SKM-1 (cell line): ENCODE measurements at regions not wholly inside any gene's neighbourhood (a gene's known extent, or its start where the extent isn't known, plus 50 kb on each side); places are given as distances from the start of the nearest gene placed in this dataset.
A peak's percentile ranks its signal among the peaks of the same experiment; 100 is the strongest.
"Not testable (repeated sequence)": the region's sequence is repeated elsewhere in the genome, so short reads cannot be mapped to it uniquely, and the experiment has no call there.

Experiments
- DNase-seq: peaks from one replicate; lab custom pipeline; 2025; ENCODE audit not compliant: unreplicated experiment; lab: John Stamatoyannopoulos, UW

- DNase-seq = not testable (repeated sequence)
Measured at GRCh38 chr5:20875726-20876125, 887.7 kb upstream of the CDH18 start.

GRCh38 chr5:20865892-20866291 lies 877.9 kb upstream of the CDH18 start:
- not testable (repeated sequence) for DNase-seq

- DNase-seq = no peak
Measured at GRCh38 chr5:20833081-20833627, 845.2 kb upstream of the CDH18 start.

GRCh38 chr5:20832204-20833080 lies 844.4 kb upstream of the CDH18 start:
- no peak for DNase-seq

GRCh38 chr5:20825951-20826350 lies 838.0 kb upstream of the CDH18 start:
- not testable (repeated sequence) for DNase-seq

DNA sequence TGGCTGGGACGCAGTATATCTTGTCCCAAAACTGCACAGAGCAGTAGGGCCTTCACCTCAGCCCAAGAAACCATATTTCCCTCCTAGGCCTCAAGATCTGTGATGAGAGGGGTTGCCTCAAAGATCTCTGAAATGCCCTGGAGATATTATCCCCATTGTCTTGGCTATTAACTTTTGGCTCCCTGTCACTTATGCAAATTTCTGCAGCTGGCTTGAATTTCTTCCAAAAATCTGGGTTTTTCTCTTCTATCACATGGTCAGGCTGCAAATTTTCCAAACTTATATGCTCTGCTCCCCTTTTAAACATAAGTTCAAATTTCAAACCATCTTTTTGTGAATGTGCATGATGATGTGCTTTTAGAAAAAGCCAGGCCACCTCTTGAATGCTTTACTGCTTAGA lies 809.2 kb upstream of the CDH18 start:
- not testable (repeated sequence) for DNase-seq

DNA sequence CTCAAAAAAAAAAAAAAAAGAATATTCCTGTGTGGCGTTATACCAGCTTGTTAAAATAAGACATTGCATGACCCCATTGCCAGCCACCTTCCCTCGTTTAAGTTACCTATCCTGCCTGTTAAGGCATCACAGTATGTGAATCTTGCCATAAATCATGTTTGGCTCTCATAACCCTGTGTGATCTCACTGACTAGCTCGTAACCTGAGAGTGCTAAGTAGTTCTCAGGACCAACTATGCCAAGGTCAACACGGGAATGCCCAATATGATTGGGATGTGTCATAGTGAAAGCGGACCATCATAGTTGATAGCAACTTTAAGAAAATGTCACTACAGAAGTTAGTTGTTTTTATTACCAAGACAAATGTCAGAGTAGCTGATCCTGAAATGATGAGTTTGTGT lies 796.8 kb upstream of the CDH18 start:
- not testable (repeated sequence) for DNase-seq

DNA sequence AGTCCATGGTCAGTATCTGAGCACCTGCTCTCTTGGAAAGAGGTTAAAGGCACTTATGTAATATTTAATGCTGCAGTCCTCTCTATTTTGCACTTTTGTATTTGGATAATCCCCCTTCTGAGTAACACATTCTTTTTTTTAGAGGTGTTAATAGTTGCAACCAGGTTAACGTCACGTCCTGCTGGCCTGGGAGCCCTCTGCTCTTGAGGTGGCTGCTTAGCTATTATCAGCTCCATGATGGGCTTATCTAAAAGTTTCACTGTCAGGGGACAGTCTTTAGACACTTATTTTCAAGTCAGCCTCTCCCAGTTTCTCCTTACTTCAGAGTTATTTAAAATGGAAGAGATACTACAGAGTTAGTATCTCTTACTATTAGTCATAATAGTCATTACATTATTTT lies 795.5 kb upstream of the CDH18 start:
- not testable (repeated sequence) for DNase-seq

DNA sequence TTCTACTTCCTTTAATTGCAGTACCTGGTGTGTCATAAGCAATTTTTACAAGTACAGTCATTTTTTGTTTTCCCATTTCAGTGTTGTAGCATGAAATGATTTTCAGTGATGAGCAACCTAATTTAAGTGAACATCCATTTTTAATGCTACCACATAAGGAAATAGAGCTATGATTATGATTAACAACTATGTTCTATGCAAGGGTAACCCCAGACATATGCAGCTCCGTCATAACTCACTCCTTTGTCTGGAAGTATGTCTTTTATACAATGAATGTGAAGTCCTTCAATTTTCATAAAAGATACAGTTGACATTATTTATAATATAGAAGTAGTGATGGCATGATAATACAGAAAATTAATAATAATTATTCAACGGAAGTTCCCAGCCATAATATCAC lies 783.3 kb upstream of the CDH18 start:
- not testable (repeated sequence) for DNase-seq

DNA sequence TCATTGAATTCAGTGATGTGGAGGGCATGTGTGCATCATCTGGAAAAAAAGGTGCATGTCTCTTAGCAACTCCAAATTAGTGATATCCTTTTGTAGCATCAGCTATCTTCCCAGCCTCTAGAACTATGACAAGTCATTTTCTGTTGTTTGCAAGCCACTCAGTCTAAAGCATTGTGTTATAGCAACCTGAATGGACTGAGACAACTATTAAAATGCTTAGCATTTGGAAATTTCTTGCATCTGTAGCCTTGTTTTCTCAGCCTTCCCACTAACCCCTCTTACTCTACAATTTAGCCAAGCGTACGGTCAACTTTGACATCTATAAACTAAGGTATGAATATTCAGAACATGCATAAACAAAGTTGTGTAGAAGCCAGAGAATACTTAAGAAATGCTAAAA lies 777.1 kb upstream of the CDH18 start:
- not testable (repeated sequence) for DNase-seq

- DNase-seq = not testable (repeated sequence)
Measured at GRCh38 chr5:20759459-20759858, 771.5 kb upstream of the CDH18 start.

DNA sequence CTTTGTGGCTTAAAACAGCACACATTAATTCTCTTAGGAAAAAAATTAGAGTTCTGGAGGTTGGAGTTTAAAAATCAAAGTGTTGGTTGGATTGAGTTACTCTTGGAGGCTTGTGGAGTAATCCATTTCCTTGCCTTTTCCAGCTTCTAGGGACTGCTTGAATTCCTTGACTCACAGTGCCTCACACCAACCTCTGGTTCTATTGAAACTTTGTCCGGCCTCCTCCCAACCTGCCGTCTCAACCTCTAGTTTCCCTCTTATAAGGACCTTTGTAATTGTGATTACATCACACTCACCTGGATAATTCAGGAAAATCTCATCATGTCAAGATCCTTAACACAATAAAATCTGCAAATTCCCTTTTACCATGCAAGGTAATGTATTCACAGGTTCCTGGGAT lies 764.2 kb upstream of the CDH18 start:
- not testable (repeated sequence) for DNase-seq

DNA sequence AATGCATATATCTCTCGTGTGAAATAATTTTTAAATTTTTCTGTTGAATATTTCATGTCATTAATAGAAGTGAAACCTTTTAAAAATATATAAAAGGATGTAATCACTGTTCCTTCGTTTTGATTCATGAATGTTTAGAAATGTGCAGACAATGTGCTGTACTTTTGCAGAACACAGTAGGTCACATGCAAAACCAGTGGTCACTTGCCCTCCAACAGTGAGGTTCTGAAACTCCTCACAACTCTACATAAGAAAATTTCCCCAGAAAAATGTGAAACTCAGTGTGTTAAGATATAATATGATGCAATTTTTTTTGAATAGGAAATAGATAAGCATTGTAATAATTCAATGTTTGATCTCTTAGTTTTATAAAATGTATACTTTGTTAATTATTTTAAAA lies 747.7 kb upstream of the CDH18 start:
- not testable (repeated sequence) for DNase-seq

DNA sequence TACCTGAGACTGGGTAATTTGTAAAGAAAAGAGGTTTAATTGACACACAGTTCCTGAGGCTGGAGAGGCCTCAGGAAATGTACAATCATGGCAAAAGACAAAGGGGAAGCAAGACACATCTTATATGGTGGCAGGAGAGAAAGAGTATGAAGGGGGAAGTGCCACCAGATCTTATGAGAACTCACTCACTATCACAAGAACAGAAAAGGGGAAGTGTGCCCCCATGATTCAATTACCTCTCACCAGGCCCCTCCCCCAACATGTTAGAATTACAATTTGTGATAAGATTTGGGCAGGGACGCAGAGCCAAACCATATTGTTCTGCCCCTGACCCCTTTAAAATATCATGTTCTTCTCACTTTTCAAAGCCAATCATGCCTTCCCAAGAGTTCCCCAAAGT lies 744.2 kb upstream of the CDH18 start:
- not testable (repeated sequence) for DNase-seq

- DNase-seq = not testable (repeated sequence)
Measured at GRCh38 chr5:20721286-20721685, 733.3 kb upstream of the CDH18 start.

DNA sequence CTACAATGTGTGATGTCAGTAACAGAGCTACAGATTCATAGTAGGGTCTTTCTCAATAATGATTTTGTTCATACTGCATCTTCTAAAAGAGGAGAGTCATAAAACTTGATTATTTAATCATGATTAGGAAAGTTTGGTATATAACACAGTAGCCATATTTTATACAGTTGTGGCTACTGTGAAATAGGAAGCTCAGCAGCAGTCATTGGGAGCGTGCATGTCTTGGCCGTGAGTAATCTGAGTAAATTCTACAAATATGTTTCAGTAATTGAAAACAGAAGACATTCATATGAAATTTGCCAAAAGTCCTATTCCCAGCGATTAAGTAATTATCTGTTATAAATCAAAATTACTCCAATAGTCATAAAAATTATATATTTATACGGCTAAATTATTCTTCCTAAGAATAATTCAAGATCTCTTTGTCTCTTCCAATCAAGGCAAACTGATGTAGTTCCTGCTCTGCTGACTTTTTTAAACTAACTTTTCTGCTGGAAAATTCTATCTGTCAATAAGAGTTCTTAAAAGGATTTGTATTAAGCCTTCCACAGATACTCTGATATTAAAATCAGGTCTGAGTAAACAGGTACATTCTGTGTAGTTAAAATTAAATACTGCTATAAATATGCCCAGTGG lies 723.6 kb upstream of the CDH18 start:
- not testable (repeated sequence) for DNase-seq

DNA sequence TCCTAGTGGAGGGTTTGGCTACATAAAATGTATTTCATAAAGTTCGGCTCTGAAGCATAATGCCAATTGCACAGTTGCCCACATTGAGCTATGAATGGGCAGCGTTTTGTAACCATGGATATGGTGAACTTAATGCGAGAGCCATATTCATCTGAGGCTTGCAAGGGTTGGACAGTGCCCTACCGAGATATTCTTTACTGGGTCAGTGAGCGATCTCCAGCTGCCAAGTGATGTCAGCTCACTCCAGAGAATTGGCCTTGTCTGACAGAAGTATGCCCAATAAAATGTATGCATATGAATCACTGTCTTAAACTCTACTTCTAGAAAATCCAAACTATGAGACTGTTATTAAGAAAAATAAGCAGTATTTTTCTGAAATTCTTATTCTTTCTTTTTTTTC lies 719.6 kb upstream of the CDH18 start:
- DNase-seq = not testable (repeated sequence)

DNA sequence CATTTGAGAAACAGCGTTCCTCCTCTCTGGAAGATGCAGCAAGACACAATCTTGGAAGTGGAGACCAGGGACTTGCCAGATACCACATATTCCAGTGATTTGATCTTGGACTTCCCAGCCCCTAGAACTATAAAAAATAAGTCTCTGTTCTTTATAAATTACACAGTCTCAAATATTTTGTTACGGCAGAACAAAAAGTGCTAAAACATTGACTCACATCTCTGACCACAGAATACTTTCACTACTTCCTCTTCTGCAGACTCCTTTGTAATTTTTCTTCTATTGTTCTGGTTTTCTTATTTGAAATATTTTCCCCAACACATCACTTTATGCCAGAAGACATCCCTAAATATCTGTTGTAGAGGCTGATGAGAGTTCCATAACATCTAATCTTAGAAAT lies 706.1 kb upstream of the CDH18 start:
- DNase-seq = peak; percentile 36

DNA sequence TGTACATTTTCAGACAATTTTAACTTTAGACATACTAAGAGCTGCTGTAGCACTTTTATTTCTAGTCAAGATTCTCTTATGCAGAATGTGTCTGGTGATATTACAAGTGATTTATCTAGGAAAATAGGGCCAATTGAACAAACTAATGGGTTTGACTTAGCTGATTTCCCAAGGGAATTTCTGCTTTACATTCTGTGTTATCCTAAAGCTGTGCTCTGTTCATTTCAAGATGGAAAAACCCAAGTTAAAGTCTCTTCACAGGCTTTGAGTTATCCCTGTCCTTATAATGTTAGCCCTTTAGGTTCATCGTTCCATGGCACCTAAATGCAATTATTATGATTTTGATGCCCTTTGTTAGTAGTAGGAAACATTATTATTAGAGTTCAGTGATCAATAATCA lies 704.9 kb upstream of the CDH18 start:
- DNase-seq = no peak

DNA sequence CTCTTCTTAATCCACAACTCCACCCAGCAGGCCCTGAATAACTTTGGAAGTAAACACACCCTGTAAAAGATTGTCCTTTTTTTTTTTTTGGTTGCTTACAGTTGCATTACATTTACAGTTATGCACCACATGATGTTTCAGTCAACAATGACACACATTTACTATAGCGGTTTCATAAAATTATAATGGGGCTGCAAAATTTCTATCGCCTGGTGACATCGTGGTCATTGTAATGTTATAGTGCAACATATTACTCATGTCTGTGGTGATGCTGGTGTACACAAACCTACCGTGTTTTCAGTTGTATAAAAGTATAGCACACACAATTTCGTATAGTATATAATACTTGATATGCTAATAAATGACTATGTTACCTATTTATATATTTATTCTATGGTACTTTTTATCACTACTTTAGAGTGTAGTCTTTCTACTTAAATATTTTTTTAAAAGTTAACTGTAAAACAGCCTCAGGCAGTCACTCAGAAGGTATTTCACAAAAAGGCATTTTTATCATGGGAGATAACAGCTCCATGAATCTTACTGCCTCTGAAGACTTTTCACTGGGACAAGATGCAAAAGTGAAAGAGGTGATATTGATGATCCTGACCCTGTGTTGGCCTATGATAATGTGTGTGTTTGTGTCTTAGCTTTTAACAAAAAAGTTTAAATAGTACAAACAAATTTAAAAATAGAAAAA lies 695.4 kb upstream of the CDH18 start:
- no peak for DNase-seq

DNA sequence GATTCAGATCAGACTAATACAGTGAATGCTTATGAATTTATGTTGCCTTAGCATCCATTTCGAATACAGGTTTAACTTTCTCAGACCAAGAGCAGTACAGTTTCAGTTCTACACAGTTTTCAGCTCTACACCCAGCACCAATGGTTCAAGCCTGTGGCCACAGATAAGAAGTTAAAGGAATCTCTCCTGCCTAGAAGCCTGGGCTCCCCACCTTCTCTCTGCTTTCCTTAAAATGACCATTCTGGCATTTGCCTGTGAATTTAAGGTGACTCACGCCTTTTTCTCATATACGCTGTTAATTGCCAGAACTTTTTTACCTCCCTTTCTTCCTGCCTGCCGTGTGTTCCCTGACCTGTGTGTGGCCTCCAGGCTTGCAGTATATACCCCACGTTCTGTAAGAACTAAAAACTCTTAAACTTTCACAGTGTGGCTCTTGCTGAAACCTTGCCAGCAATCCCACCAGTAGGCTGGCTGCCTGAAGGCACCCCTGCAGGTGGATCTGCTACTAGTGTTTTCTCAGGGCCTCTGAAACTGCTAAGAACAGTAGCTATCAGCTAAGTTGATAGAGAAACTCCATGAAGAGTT lies 692.8 kb upstream of the CDH18 start:
- no peak for DNase-seq
